OCI-LY3 (cell line): ENCODE measurements at regions not wholly inside any gene's neighbourhood (a gene's known extent, or its start where the extent isn't known, plus 50 kb on each side); places are given as distances from the start of the nearest gene placed in this dataset.

Experiments
- H2AFZ ChIP-seq: fragments of 200-600, 300-600 bp; shearing (Covaris generic); 2 replicates; pipeline ENCODE4 v1.6.0; 2014; ENCODE audit warnings: antibody characterized with exemption, low read depth, low read length
- H3K27ac ChIP-seq: fragments of 200-600, 300-600 bp; sonication (generic); 2 replicates; pipeline ENCODE4 v1.5.1; 2014; ENCODE audit warnings: mild to moderate bottlenecking, low read length, moderate library complexity, mixed read lengths
- H3K27me3 ChIP-seq: fragments of 200-600, 300-600 bp; sonication (generic); 2 replicates; pipeline ENCODE4 v1.6.1; 2014; ENCODE audit warnings: low read depth, low read length, mixed read lengths
- H3K36me3 ChIP-seq: fragments of 200-600, 300-600 bp; sonication (generic); replicated peaks from 2 replicates; pipeline ENCODE3; 2014; ENCODE audit warnings: low read depth, low read length, mixed read lengths
- H3K4me1 ChIP-seq: fragments of 300-600, 200-600 bp; sonication (generic); 2 replicates; pipeline ENCODE4 v1.6.1; 2014; ENCODE audit warnings: low read length, mixed read lengths
- H3K4me2 ChIP-seq: fragments of 200-600, 300-600 bp; sonication (generic); 2 replicates; pipeline ENCODE4 v1.6.1; 2014; ENCODE audit warnings: low read length, mixed read lengths
- H3K4me3 ChIP-seq: fragments of 300-600, 200-600 bp; sonication (generic); 2 replicates; pipeline ENCODE4 v1.5.1; 2014; ENCODE audit warnings: antibody characterized with exemption, mild to moderate bottlenecking, low read length, moderate library complexity
- H3K79me2 ChIP-seq: fragments of 300-600, 200-600 bp; shearing (Covaris generic); 2 replicates; pipeline ENCODE4 v1.6.1; 2014; ENCODE audit warnings: mild to moderate bottlenecking, low read length, mixed read lengths
- H3K9ac ChIP-seq: fragments of 300-600, 200-600 bp; shearing (Covaris generic); 2 replicates; pipeline ENCODE4 v1.6.0; 2014; ENCODE audit warnings: mild to moderate bottlenecking, low read length, moderate library complexity
- H3K9me3 ChIP-seq: fragments of 200-600, 300-600 bp; shearing (Covaris generic); 2 replicates; pipeline ENCODE4 v1.6.1; 2014; ENCODE audit warnings: low read length, mixed read lengths; ENCODE audit not compliant: insufficient read depth
- H4K20me1 ChIP-seq: fragments of 200-600, 300-600 bp; sonication (generic); 2 replicates; pipeline ENCODE4 v1.6.1; 2016; ENCODE audit warnings: low read length, mixed read lengths; ENCODE audit not compliant: insufficient read depth
- CTCF ChIP-seq: fragments of 200-600, 300-600 bp; sonication (generic); IDR thresholded peaks from 2 replicates; pipeline ENCODE4 v1.5.1; 2014; ENCODE audit warnings: antibody characterized with exemption, low read length, low read depth
- EZH2phosphoT487 ChIP-seq: fragments of 200-600 bp; shearing (Covaris generic); IDR thresholded peaks from 2 replicates; pipeline ENCODE4 v1.6.1; 2018; ENCODE audit warnings: antibody characterized with exemption, mixed run types, low read depth

- H3K4me3 ChIP-seq: no peak overlapping the region
- no peak overlapping the region for H3K27ac ChIP-seq
- no peak overlapping the region for H3K4me2 ChIP-seq
- H3K9ac ChIP-seq: no peak overlapping the region
- H3K4me1 ChIP-seq: peaks cover 4% of the 10 kb centered on the region; the same call in 1 of the 2 replicates
- no peaks in the 10 kb centered on the region for H3K36me3 ChIP-seq
- no peaks in the 10 kb centered on the region for H3K79me2 ChIP-seq
- H2AFZ ChIP-seq: no peak overlapping the region
- TF ChIP-seq EZH2phosphoT487: no peak
- no peak for TF ChIP-seq CTCF
- no peaks in the 10 kb centered on the region for H4K20me1 ChIP-seq
- H3K27me3 ChIP-seq: no peaks in the 10 kb centered on the region
- H3K9me3 ChIP-seq: no peaks in the 10 kb centered on the region
Measured at GRCh38 chr2:47253447-47253846, 77.1 kb upstream of the CALM2 start.

- TF ChIP-seq EZH2phosphoT487 (no peak), CTCF (no peak)
Measured at GRCh38 chr2:47251404-47251675, 75.0 kb upstream of the CALM2 start.

GRCh38 chr2:47250586-47251403 is 74.5 kb upstream of the CALM2 start:
- Histone ChIP-seq H3K4me1 (peaks cover 4% of the 10 kb centered on the region; the same call in 1 of the 2 replicates), H3K79me2 (no peaks in the 10 kb centered on the region), H3K36me3 (no peaks in the 10 kb centered on the region), H3K4me2 (no peak overlapping the region), H3K4me3 (no peak overlapping the region), H3K27me3 (peaks cover 11% of the 10 kb centered on the region; the same call in 1 of the 2 replicates), H4K20me1 (no peaks in the 10 kb centered on the region), H3K9ac (no peak overlapping the region), H3K27ac (no peak overlapping the region), H2AFZ (no peak overlapping the region), H3K9me3 (no peaks in the 10 kb centered on the region)
- no peak for TF ChIP-seq EZH2phosphoT487
- no peak for TF ChIP-seq CTCF

More at GRCh38 chr2:47251404-47251675, 75.0 kb upstream of the CALM2 start:
- Histone ChIP-seq H3K9me3 (no peaks in the 10 kb centered on the region), H3K4me2 (no peak overlapping the region), H4K20me1 (no peaks in the 10 kb centered on the region), H3K4me3 (no peak overlapping the region), H3K27me3 (peaks cover 8% of the 10 kb centered on the region; the same call in 1 of the 2 replicates), H3K79me2 (no peaks in the 10 kb centered on the region), H2AFZ (no peak overlapping the region), H3K27ac (no peak overlapping the region), H3K36me3 (no peaks in the 10 kb centered on the region), H3K9ac (no peak overlapping the region), H3K4me1 (peaks cover 4% of the 10 kb centered on the region; the same call in 1 of the 2 replicates)

GRCh38 chr2:47249931-47250330 is 73.6 kb upstream of the CALM2 start:
- H4K20me1 ChIP-seq: no peaks in the 10 kb centered on the region
- no peaks in the 10 kb centered on the region for H3K79me2 ChIP-seq
- no peak overlapping the region for H3K27ac ChIP-seq
- no peak overlapping the region for H3K4me3 ChIP-seq
- peaks cover 11% of the 10 kb centered on the region; the same call in 1 of the 2 replicates for H3K27me3 ChIP-seq
- H3K4me1 ChIP-seq: peaks cover 4% of the 10 kb centered on the region; the same call in 1 of the 2 replicates
- TF ChIP-seq EZH2phosphoT487: no peak
- TF ChIP-seq CTCF: no peak
- H3K9ac ChIP-seq: no peak overlapping the region
- H3K36me3 ChIP-seq: no peaks in the 10 kb centered on the region
- H2AFZ ChIP-seq: no peak overlapping the region
- H3K9me3 ChIP-seq: no peaks in the 10 kb centered on the region
- H3K4me2 ChIP-seq: no peak overlapping the region
